Liver (tissue), 3 donors: ENCODE measurements at regions not wholly inside any gene's neighbourhood (a gene's known extent, or its start where the extent isn't known, plus 50 kb on each side); places are given as distances from the start of the nearest gene placed in this dataset.
"Not testable (repeated sequence)": the region's sequence is repeated elsewhere in the genome, so short reads cannot be mapped to it uniquely, and the experiment has no call there.

Experiments used
- GABPA ChIP-seq, 2 donors: IDR thresholded peaks in 1 of 2; conservative IDR thresholded peaks in 1 of 2; 2 replicates each; pipeline ENCODE4 v1.6.1; 2016; ENCODE audit warnings: antibody characterized with exemption in 2 of 2, mild to moderate bottlenecking in 1 of 2, moderate library complexity in 1 of 2
- JUND ChIP-seq, 2 donors: IDR thresholded peaks; 2 replicates each; pipeline ENCODE4 v1.6.1; 2016; ENCODE audit warnings: antibody characterized with exemption in 2 of 2
- RXRA ChIP-seq, 2 donors: IDR thresholded peaks; 2 replicates each; pipeline ENCODE4 v1.6.1; 2017 to 2018; ENCODE audit warnings: antibody characterized with exemption in 2 of 2, mild to moderate bottlenecking in 1 of 2
- SP1 ChIP-seq: IDR thresholded peaks from 2 replicates; pipeline ENCODE4 v1.6.1; 2018; ENCODE audit warnings: antibody characterized with exemption, mild to moderate bottlenecking
- YY1 ChIP-seq: IDR thresholded peaks from 2 replicates; pipeline ENCODE4 v1.6.1; 2016; ENCODE audit warnings: antibody characterized with exemption, mild to moderate bottlenecking
- TF ChIP-seq, protein P1 (sequence below): fragments of 150-350 bp; IDR thresholded peaks from 2 replicates; pipeline ENCODE4 v1.5.1; 2017; ENCODE audit warnings: improper control_type of control experiment, low read depth, low read length; ENCODE audit not compliant: missing input control
- TF ChIP-seq, protein P2 (sequence below): IDR thresholded peaks from 2 replicates; pipeline ENCODE4 v1.6.1; 2016; ENCODE audit warnings: antibody characterized with exemption
- donor health status: healthy.
- donor health status: healthy.

DNA sequence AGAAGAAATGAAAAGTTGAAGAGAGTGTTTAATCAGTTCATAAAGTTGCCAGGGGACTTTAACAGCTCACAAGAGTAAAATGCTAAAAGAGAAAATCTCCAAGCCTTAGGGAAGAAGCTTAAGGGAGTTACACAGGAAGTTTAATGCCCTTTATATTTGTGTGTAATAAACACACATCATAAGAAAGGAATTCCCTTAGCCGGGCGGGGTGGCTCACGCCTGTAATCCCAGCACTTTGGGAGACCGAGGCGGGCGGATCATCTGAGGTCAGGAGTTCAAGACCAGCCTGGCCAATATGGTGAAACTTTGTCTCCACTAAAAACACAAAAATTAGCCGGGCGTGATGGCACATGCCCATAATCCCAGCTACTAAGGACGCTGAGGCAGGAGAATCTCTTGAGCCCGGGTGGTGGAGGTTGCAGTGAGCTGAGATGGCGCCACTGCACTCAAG is 95.4 kb upstream of the CAB39 start:
- TF ChIP-seq, protein P1, sequence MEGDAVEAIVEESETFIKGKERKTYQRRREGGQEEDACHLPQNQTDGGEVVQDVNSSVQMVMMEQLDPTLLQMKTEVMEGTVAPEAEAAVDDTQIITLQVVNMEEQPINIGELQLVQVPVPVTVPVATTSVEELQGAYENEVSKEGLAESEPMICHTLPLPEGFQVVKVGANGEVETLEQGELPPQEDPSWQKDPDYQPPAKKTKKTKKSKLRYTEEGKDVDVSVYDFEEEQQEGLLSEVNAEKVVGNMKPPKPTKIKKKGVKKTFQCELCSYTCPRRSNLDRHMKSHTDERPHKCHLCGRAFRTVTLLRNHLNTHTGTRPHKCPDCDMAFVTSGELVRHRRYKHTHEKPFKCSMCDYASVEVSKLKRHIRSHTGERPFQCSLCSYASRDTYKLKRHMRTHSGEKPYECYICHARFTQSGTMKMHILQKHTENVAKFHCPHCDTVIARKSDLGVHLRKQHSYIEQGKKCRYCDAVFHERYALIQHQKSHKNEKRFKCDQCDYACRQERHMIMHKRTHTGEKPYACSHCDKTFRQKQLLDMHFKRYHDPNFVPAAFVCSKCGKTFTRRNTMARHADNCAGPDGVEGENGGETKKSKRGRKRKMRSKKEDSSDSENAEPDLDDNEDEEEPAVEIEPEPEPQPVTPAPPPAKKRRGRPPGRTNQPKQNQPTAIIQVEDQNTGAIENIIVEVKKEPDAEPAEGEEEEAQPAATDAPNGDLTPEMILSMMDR = not testable (repeated sequence)
- TF ChIP-seq JUND (IDR thresholded peaks at IDR 0.05); SP1; RXRA (IDR thresholded peaks at IDR 0.05); GABPA (IDR thresholded peaks at IDR 0.05 in 1 of 2, conservative IDR thresholded peaks at IDR 0.05 in 1 of 2); YY1: not testable (repeated sequence)
- TF ChIP-seq, protein P2, sequence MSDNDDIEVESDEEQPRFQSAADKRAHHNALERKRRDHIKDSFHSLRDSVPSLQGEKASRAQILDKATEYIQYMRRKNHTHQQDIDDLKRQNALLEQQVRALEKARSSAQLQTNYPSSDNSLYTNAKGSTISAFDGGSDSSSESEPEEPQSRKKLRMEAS = not testable (repeated sequence)
